H1 (cell line): ENCODE measurements at regions not wholly inside any gene's neighbourhood (a gene's known extent, or its start where the extent isn't known, plus 50 kb on each side); places are given as distances from the start of the nearest gene placed in this dataset.

Experiments
- CTCF ChIA-PET: fragments of 300-600 bp; sonication (Branson Sonifier 250); formaldehyde crosslinking; loops from one replicate; lab custom pipeline; 2021; ENCODE audit not compliant: partially characterized antibody; lab: Charles Lee
- POLR2A ChIA-PET: fragments of 300-600 bp; sonication (Branson Sonifier 250); formaldehyde crosslinking; loops from one replicate; lab custom pipeline; 2021; ENCODE audit warnings: inconsistent platforms; ENCODE audit not compliant: partially characterized antibody; lab: Charles Lee
- DNase-seq, 2 experiments: peaks; one replicate each; pipeline versions ENCODE4 v3.0.0 to v3.0.0-alpha.2; 2010 to 2022; ENCODE audit warnings: low spot score in 2 of 2, low read depth in 1 of 2, mixed read lengths in 1 of 2
- FAIRE-seq: peaks from 2 replicates; lab custom pipeline; 2011; peaks lifted over from hg19 to GRCh38; lab: Jason Lieb, UNC
- H2AFZ ChIP-seq: 2 replicates; pipeline ENCODE4 v1.8.1; 2012; ENCODE audit warnings: low read length, inconsistent platforms
- H2AK5ac ChIP-seq: 2 replicates; pipeline ENCODE4 v1.6.1; 2013; ENCODE audit warnings: low read depth, low read length
- H2BK120ac ChIP-seq: replicated peaks from 2 replicates; pipeline ENCODE3; 2013; ENCODE audit warnings: low read depth, low read length, inconsistent platforms
- H2BK12ac ChIP-seq: 2 replicates; pipeline ENCODE4 v1.6.1; 2013; ENCODE audit warnings: low read depth, low read length
- H2BK15ac ChIP-seq: 2 replicates; pipeline ENCODE4 v1.6.1; 2013; ENCODE audit warnings: low read length
- H2BK20ac ChIP-seq: 2 replicates; pipeline ENCODE4 v1.6.1; 2013; ENCODE audit warnings: low read length
- H2BK5ac ChIP-seq: 2 replicates; pipeline ENCODE4 v1.6.1; 2013; ENCODE audit warnings: low read depth, low read length
- H3K14ac ChIP-seq: 2 replicates; pipeline ENCODE4 v1.6.1; 2013; ENCODE audit warnings: inconsistent platforms; ENCODE audit not compliant: insufficient read length
- H3K18ac ChIP-seq: 2 replicates; pipeline ENCODE4 v1.6.1; 2013; ENCODE audit warnings: low read length; ENCODE audit errors: extremely low read depth
- H3K23ac ChIP-seq: 2 replicates; pipeline ENCODE4 v1.6.1; 2013; ENCODE audit warnings: inconsistent platforms; ENCODE audit not compliant: insufficient read length
- H3K23me2 ChIP-seq: 2 replicates; pipeline ENCODE4 v1.6.1; 2013; ENCODE audit warnings: low read depth, low read length
- H3K27ac ChIP-seq: 2 replicates; pipeline ENCODE4 v1.6.1; 2011; ENCODE audit warnings: low read depth, low read length, inconsistent platforms
- H3K27me3 ChIP-seq, 4 experiments: replicated peaks in 1 of 4; 1 replicate in 1 of 4; 2 replicates in 3 of 4; pipeline versions ENCODE4 v1.6.1 to v1.8.1; 2011 to 2013; ENCODE audit warnings: low read length in 3 of 4, mild to moderate bottlenecking in 3 of 4, inconsistent platforms in 2 of 4, mixed read lengths in 2 of 4, moderate library complexity in 1 of 4; ENCODE audit not compliant: control insufficient read depth in 3 of 4, insufficient read depth in 3 of 4; ENCODE audit errors: extremely low read depth in 1 of 4
- H3K36me3 ChIP-seq, 4 experiments: 2 replicates each; pipeline versions ENCODE4 v1.6.1 to v1.8.1; 2011 to 2013; ENCODE audit warnings: mild to moderate bottlenecking in 4 of 4, low read length in 3 of 4, moderate library complexity in 2 of 4, control low read depth in 1 of 4, inconsistent platforms in 1 of 4; ENCODE audit not compliant: insufficient read depth in 4 of 4, control insufficient read depth in 2 of 4
- H3K4ac ChIP-seq: replicated peaks from 2 replicates; pipeline ENCODE3; 2013; ENCODE audit warnings: low read length, low read depth, mixed read lengths, inconsistent platforms; ENCODE audit not compliant: insufficient read length
- H3K4me1 ChIP-seq, 4 experiments: replicated peaks in 1 of 4; 1 replicate in 1 of 4; 2 replicates in 3 of 4; pipeline versions ENCODE4 v1.6.1 to v1.8.1; 2011 to 2013; ENCODE audit warnings: low read length in 3 of 4, inconsistent platforms in 2 of 4, mixed read lengths in 1 of 4; ENCODE audit not compliant: insufficient read depth in 4 of 4, control insufficient read depth in 3 of 4
- H3K4me2 ChIP-seq, 2 experiments: 2 replicates each; pipeline versions ENCODE4 v1.6.1 to v1.8.1; 2011 to 2013; ENCODE audit warnings: low read depth in 2 of 2, low read length in 2 of 2, control low read depth in 1 of 2, inconsistent platforms in 1 of 2, mild to moderate bottlenecking in 1 of 2; ENCODE audit not compliant: insufficient read depth in 1 of 2
- H3K4me3 ChIP-seq, 4 experiments: fragments of 200-600, 300-600 bp in 1 of 4; sonication (generic), shearing (Covaris generic), sonication (Bioruptor Twin) in 1 of 4; 2 replicates each; pipeline versions ENCODE4 v1.5.1 to v1.8.1; 2011 to 2016; ENCODE audit warnings: low read length in 4 of 4, low read depth in 3 of 4, control low read depth in 2 of 4, inconsistent platforms in 2 of 4, mild to moderate bottlenecking in 2 of 4, mixed read lengths in 1 of 4, moderate library complexity in 1 of 4; ENCODE audit not compliant: insufficient read depth in 2 of 4; ENCODE audit errors: extremely low read depth in 1 of 4
- H3K56ac ChIP-seq: replicated peaks from 2 replicates; pipeline ENCODE3; 2013; ENCODE audit warnings: low read depth, mild to moderate bottlenecking, mixed read lengths, low read length, inconsistent platforms; ENCODE audit not compliant: insufficient read length
- H3K79me1 ChIP-seq: 2 replicates; pipeline ENCODE4 v1.6.1; 2013; ENCODE audit warnings: low read depth, low read length, control low read depth
- H3K79me2 ChIP-seq, 2 experiments: 2 replicates each; pipeline versions ENCODE4 v1.6.1 to v1.8.1; 2012 to 2013; ENCODE audit warnings: low read length in 2 of 2, mild to moderate bottlenecking in 2 of 2, inconsistent platforms in 1 of 2; ENCODE audit not compliant: insufficient read depth in 2 of 2, control insufficient read depth in 1 of 2
- H3K9ac ChIP-seq, 4 experiments: replicated peaks in 1 of 4; 1 replicate in 1 of 4; 2 replicates in 3 of 4; pipeline versions ENCODE4 v1.6.1 to v1.8.1; 2011 to 2013; ENCODE audit warnings: low read depth in 3 of 4, low read length in 3 of 4, control low read depth in 2 of 4, mild to moderate bottlenecking in 2 of 4, moderate library complexity in 2 of 4, inconsistent platforms in 1 of 4; ENCODE audit errors: extremely low read depth in 1 of 4
- H3K9me3 ChIP-seq, 2 experiments: 2 replicates each; pipeline versions ENCODE4 v1.6.1 to v1.8.1; 2012 to 2013; ENCODE audit warnings: mild to moderate bottlenecking in 2 of 2, moderate library complexity in 2 of 2, control low read depth in 1 of 2, inconsistent platforms in 1 of 2, low read depth in 1 of 2, low read length in 1 of 2, mixed read lengths in 1 of 2; ENCODE audit not compliant: insufficient read depth in 2 of 2
- H4K20me1 ChIP-seq, 2 experiments: replicated peaks in 1 of 2; 2 replicates each; pipeline versions ENCODE3 to v1.8.1; 2011 to 2013; ENCODE audit warnings: inconsistent platforms in 2 of 2, low read length in 2 of 2, mild to moderate bottlenecking in 1 of 2; ENCODE audit not compliant: insufficient read depth in 2 of 2, control insufficient read depth in 1 of 2
- H4K5ac ChIP-seq: 2 replicates; pipeline ENCODE4 v1.6.1; 2013; ENCODE audit warnings: low read length, low read depth, mixed read lengths, inconsistent platforms; ENCODE audit not compliant: insufficient read length
- H4K8ac ChIP-seq: 2 replicates; pipeline ENCODE4 v1.8.0; 2013; ENCODE audit warnings: mild to moderate bottlenecking, moderate library complexity, low read length, inconsistent platforms; ENCODE audit not compliant: insufficient read depth; ENCODE audit errors: extremely low read depth
- H4K91ac ChIP-seq: replicated peaks from 2 replicates; pipeline ENCODE3; 2013; ENCODE audit warnings: low read length, mixed read lengths, inconsistent platforms; ENCODE audit not compliant: insufficient read length
- CEBPB ChIP-seq: IDR thresholded peaks from 2 replicates; pipeline ENCODE4 v1.6.1; 2012; ENCODE audit warnings: low read depth, low read length
- GTF2F1 ChIP-seq: IDR thresholded peaks from 2 replicates; pipeline ENCODE4 v1.6.1; 2012; ENCODE audit warnings: low read depth, low read length, improper control_type of control experiment, borderline replicate concordance
- RXRA ChIP-seq: IDR thresholded peaks from 2 replicates; pipeline ENCODE4 v1.6.1; 2011; ENCODE audit warnings: low read depth, mild to moderate bottlenecking, low read length, moderate library complexity; ENCODE audit not compliant: insufficient read depth
- SIX5 ChIP-seq: IDR thresholded peaks from 2 replicates; pipeline ENCODE4 v1.6.1; 2011; ENCODE audit warnings: mild to moderate bottlenecking, low read depth, low read length
- SP4 ChIP-seq: IDR thresholded peaks from 2 replicates; pipeline ENCODE4 v1.6.1; 2012; ENCODE audit warnings: low read length, inconsistent platforms
- WGBS, 2 experiments: shearing (Covaris generic) in 1 of 2; methylation state at CpG; one replicate each; pipeline versions ENCODE4 v1.1.6 to v1.1.7; 2013 to 2015; ENCODE audit warnings: low lambda C conversion rate in 2 of 2, mixed read lengths in 2 of 2, inconsistent platforms in 1 of 2, low coverage in 1 of 2, missing lambda C conversion rate in 1 of 2; ENCODE audit not compliant: insufficient replicate concordance in 2 of 2, insufficient coverage in 1 of 2, insufficient read length in 1 of 2; ENCODE audit errors: extremely low coverage in 1 of 2, missing lambda C conversion rate in 1 of 2; 5-methylcytosine and 5-hydroxymethylcytosine counted together

DNA sequence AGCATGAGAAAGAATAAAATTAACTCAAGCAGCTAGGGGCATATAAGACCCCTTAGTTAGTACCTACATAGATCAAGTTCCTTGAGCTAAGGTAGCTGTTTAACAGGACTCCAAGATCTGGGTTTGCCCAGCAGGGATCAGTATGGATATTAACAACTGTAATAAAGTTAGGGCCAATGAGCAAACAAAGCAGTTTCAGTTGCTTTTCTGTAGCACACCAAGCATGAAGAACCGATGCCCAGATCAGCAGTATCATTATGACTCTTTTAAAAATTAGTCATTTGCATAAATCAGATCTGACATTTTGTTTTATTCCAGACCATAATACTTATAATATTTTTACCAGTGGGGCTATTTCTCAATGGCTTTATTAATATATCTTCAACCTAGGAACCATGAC is 80.9 kb downstream of the C4orf33 start:
- Histone ChIP-seq H2AK5ac (no peak overlapping the region), H3K4me1 (no peaks in the 10 kb centered on the region), H3K4ac (no peak overlapping the region), H3K27ac (no peak overlapping the region), H3K79me1 (no peaks in the 10 kb centered on the region), H3K36me3 (no peaks in the 10 kb centered on the region), H3K4me2 (no peak overlapping the region), H2BK5ac (no peak overlapping the region), H3K79me2 (no peaks in the 10 kb centered on the region), H2BK15ac (no peak overlapping the region), H4K91ac (no peak overlapping the region), H3K27me3 (no peaks in the 10 kb centered on the region), H3K23ac (no peak overlapping the region), H3K9ac (no peak overlapping the region), H2BK20ac (no peak overlapping the region), H2AFZ (no peak overlapping the region), H4K5ac (no peak overlapping the region), H3K18ac (no peak overlapping the region), H3K4me3 (no peak overlapping the region), H3K56ac (no peak overlapping the region), H4K8ac (no peak overlapping the region), H3K23me2 (no peaks in the 10 kb centered on the region), H3K9me3 (no peaks in the 10 kb centered on the region), H4K20me1 (no peaks in the 10 kb centered on the region), H2BK120ac (no peak overlapping the region), H3K14ac (no peak overlapping the region), H2BK12ac (no peak overlapping the region)
- WGBS, 2 experiments: 88% methylated on average over 1 of the region's 1 CpG; no CpG with 5 or more reads in 1 of the 2 experiments
- ChIA-PET POLR2A (interaction anchor here (0.7 kb wide), 1 partner anchor 90 kb away, joined by 3 read pairs; no protein-coding TSS in a partner anchor), CTCF (no interaction called here)
- DNase-seq (no peak), FAIRE-seq (no peak)
- TF ChIP-seq GTF2F1 (no peak), SIX5 (no peak), SP4 (no peak), CEBPB (no peak), RXRA (no peak)
